ENCODE measurements at regions not wholly inside any gene's neighbourhood (a gene's known extent, or its start where the extent isn't known, plus 50 kb on each side); places are given as distances from the start of the nearest gene placed in this dataset.

- no peak for DNase-seq (ENCODE audit: low read depth)
- Histone ChIP-seq H3K79me2 (ENCODE audit: insufficient read depth, low read length) (no peaks in the 10 kb centered on the region), H3K4me3 (ENCODE audit: insufficient read depth, low read depth, low read length) (no peak overlapping the region), H3K27me3 (ENCODE audit: insufficient read depth, low read length) (no peaks in the 10 kb centered on the region), H2AFZ (ENCODE audit: low read depth, low read length) (no peak overlapping the region), H4K20me1 (ENCODE audit: insufficient read depth, low read length) (no peaks in the 10 kb centered on the region), H3K27ac (ENCODE audit: low read depth, low read length) (no peak overlapping the region), H3K36me3 (ENCODE audit: insufficient read depth, low read length) (no peaks in the 10 kb centered on the region), H3K9ac (ENCODE audit: low read length) (no peak overlapping the region), H3K9me3 (ENCODE audit: insufficient read depth, low read depth, low read length) (no peaks in the 10 kb centered on the region), H3K4me1 (ENCODE audit: insufficient read depth, low read length) (no peaks in the 10 kb centered on the region), H3K4me2 (ENCODE audit: low read length) (no peak overlapping the region)
- no peak overlapping the region for H3K4me3 Mint-ChIP-seq (ENCODE audit: unreplicated experiment)
- H3K9me3 Mint-ChIP-seq (ENCODE audit: unreplicated experiment) = peaks cover 8% of the 10 kb centered on the region
- FAIRE-seq = no peak
- peaks cover 6% of the 10 kb centered on the region for H3K27me3 Mint-ChIP-seq (ENCODE audit: low read depth, unreplicated experiment)
- H3K27ac Mint-ChIP-seq (ENCODE audit: unreplicated experiment) = no peak overlapping the region
- H3K36me3 Mint-ChIP-seq (ENCODE audit: low read depth, unreplicated experiment) = no peaks in the 10 kb centered on the region
- no peak for TF ChIP-seq CTCF (IDR thresholded peaks at IDR 0.05; ENCODE audit: insufficient read depth, low read depth, low read length)
- no peak for TF ChIP-seq EZH2 (IDR thresholded peaks at IDR 0.05; ENCODE audit: insufficient read depth, low read length)
- no peaks in the 10 kb centered on the region for H3K4me1 Mint-ChIP-seq (ENCODE audit: low read depth, unreplicated experiment)
Measured at GRCh38 chr2:136205615-136206014, 87.7 kb upstream of the CXCR4 start.

- no peaks in the 10 kb centered on the region for H3K9me3 ChIP-seq (ENCODE audit: insufficient read depth, low read depth, low read length)
- no peak overlapping the region for H3K9ac ChIP-seq (ENCODE audit: low read length)
- no peak for DNase-seq (ENCODE audit: low read depth)
- H3K79me2 ChIP-seq (ENCODE audit: insufficient read depth, low read length) = no peaks in the 10 kb centered on the region
- H3K9me3 Mint-ChIP-seq (ENCODE audit: unreplicated experiment) = peaks cover 5% of the 10 kb centered on the region
- H3K4me1 ChIP-seq (ENCODE audit: insufficient read depth, low read length) = no peaks in the 10 kb centered on the region
- H3K27ac Mint-ChIP-seq (ENCODE audit: unreplicated experiment) = no peak overlapping the region
- FAIRE-seq = no peak
- H4K20me1 ChIP-seq (ENCODE audit: insufficient read depth, low read length) = no peaks in the 10 kb centered on the region
- H3K27ac ChIP-seq (ENCODE audit: low read depth, low read length) = no peak overlapping the region
- H3K36me3 Mint-ChIP-seq (ENCODE audit: low read depth, unreplicated experiment) = no peaks in the 10 kb centered on the region
- no peaks in the 10 kb centered on the region for H3K27me3 ChIP-seq (ENCODE audit: insufficient read depth, low read length)
- H3K4me3 Mint-ChIP-seq (ENCODE audit: unreplicated experiment) = no peak overlapping the region
- TF ChIP-seq CTCF (IDR thresholded peaks at IDR 0.05; ENCODE audit: insufficient read depth, low read depth, low read length) = no peak
- TF ChIP-seq EZH2 (IDR thresholded peaks at IDR 0.05; ENCODE audit: insufficient read depth, low read length) = no peak
- H3K4me3 ChIP-seq (ENCODE audit: insufficient read depth, low read depth, low read length) = no peak overlapping the region
- H3K36me3 ChIP-seq (ENCODE audit: insufficient read depth, low read length) = no peaks in the 10 kb centered on the region
- no peaks in the 10 kb centered on the region for H3K4me1 Mint-ChIP-seq (ENCODE audit: low read depth, unreplicated experiment)
- no peak overlapping the region for H2AFZ ChIP-seq (ENCODE audit: low read depth, low read length)
- H3K4me2 ChIP-seq (ENCODE audit: low read length) = no peak overlapping the region
- peaks cover 3% of the 10 kb centered on the region for H3K27me3 Mint-ChIP-seq (ENCODE audit: low read depth, unreplicated experiment)
Measured at GRCh38 chr2:136204971-136205370, 87.0 kb upstream of the CXCR4 start.

- Histone ChIP-seq H4K20me1 (ENCODE audit: insufficient read depth, low read length) (no peaks in the 10 kb centered on the region), H3K4me2 (ENCODE audit: low read length) (no peak overlapping the region), H3K27ac (ENCODE audit: low read depth, low read length) (no peak overlapping the region), H2AFZ (ENCODE audit: low read depth, low read length) (no peak overlapping the region), H3K9ac (ENCODE audit: low read length) (no peak overlapping the region), H3K36me3 (ENCODE audit: insufficient read depth, low read length) (no peaks in the 10 kb centered on the region), H3K4me3 (ENCODE audit: insufficient read depth, low read depth, low read length) (no peak overlapping the region), H3K79me2 (ENCODE audit: insufficient read depth, low read length) (no peaks in the 10 kb centered on the region), H3K4me1 (ENCODE audit: insufficient read depth, low read length) (no peaks in the 10 kb centered on the region), H3K27me3 (ENCODE audit: insufficient read depth, low read length) (no peaks in the 10 kb centered on the region), H3K9me3 (ENCODE audit: insufficient read depth, low read depth, low read length) (no peaks in the 10 kb centered on the region)
- H3K36me3 Mint-ChIP-seq (ENCODE audit: low read depth, unreplicated experiment) = no peaks in the 10 kb centered on the region
- no peak overlapping the region for H3K27ac Mint-ChIP-seq (ENCODE audit: unreplicated experiment)
- no peaks in the 10 kb centered on the region for H3K27me3 Mint-ChIP-seq (ENCODE audit: low read depth, unreplicated experiment)
- peaks cover 5% of the 10 kb centered on the region for H3K9me3 Mint-ChIP-seq (ENCODE audit: unreplicated experiment)
- no peak overlapping the region for H3K4me3 Mint-ChIP-seq (ENCODE audit: unreplicated experiment)
- DNase-seq (ENCODE audit: low read depth) = no peak
- H3K4me1 Mint-ChIP-seq (ENCODE audit: low read depth, unreplicated experiment) = no peaks in the 10 kb centered on the region
- no peak for TF ChIP-seq CTCF (IDR thresholded peaks at IDR 0.05; ENCODE audit: insufficient read depth, low read depth, low read length)
- no peak for FAIRE-seq
Measured at GRCh38 chr2:136195226-136195625, 77.3 kb upstream of the CXCR4 start.
